Gastrocnemius medialis (tissue), 4 donors: ENCODE measurements at regions not wholly inside any gene's neighbourhood (a gene's known extent, or its start where the extent isn't known, plus 50 kb on each side); places are given as distances from the start of the nearest gene placed in this dataset.

Source experiments
- ATAC-seq, 2 donors: fragments of 150-250 bp; one replicate each; pipeline ENCODE4 v1.9.1; 2016
- DNase-seq, 2 donors: peaks; one replicate each; pipeline ENCODE4 v3.0.0-alpha.2; 2019
- H3K27ac ChIP-seq, 4 donors: fragments of 200-600 bp; sonication (generic); 1 replicate in 1 of 4; 2 replicates in 3 of 4; pipeline ENCODE4 v1.5.1; 2016 to 2018; ENCODE audit warnings: mild to moderate bottlenecking in 2 of 4, moderate library complexity in 1 of 4
- H3K27me3 ChIP-seq, 3 donors: fragments of 200-600 bp; sonication (generic) in 2 of 3; 1 replicate in 1 of 3; 2 replicates in 2 of 3; pipeline versions ENCODE4 v1.5.1 to v1.6.0; 2016 to 2019; ENCODE audit warnings: mild to moderate bottlenecking in 1 of 3, moderate library complexity in 1 of 3
- H3K36me3 ChIP-seq, 2 donors: fragments of 200-600 bp; sonication (generic) in 1 of 2; one replicate each; pipeline ENCODE4 v1.5.1; 2017 to 2018
- H3K4me1 ChIP-seq, 2 donors: fragments of 200-600 bp; sonication (generic) in 1 of 2; one replicate each; pipeline ENCODE4 v1.5.1; 2016 to 2017; ENCODE audit warnings: mild to moderate bottlenecking in 2 of 2
- H3K4me3 ChIP-seq, 4 donors: fragments of 200-600 bp; sonication (generic) in 3 of 4; 1 replicate in 1 of 4; 2 replicates in 3 of 4; pipeline ENCODE4 v1.5.1; 2016 to 2019; ENCODE audit warnings: mild to moderate bottlenecking in 2 of 4
- H3K9me3 ChIP-seq, 3 donors: fragments of 200-600 bp; sonication (generic) in 2 of 3; 1 replicate in 1 of 3; 2 replicates in 2 of 3; pipeline ENCODE4 v1.5.1; 2016 to 2019
- CTCF ChIP-seq, 5 experiments: fragments of 450-650 bp in 3 of 5; fragments of 200-600 bp in 2 of 5; sonication (generic) in 2 of 5; IDR thresholded peaks in 4 of 5; conservative IDR thresholded peaks in 1 of 5; 1 replicate in 4 of 5; 2 replicates in 1 of 5; pipeline ENCODE4 v1.5.1; 2016 to 2019; ENCODE audit warnings: antibody characterized with exemption in 5 of 5, mild to moderate bottlenecking in 3 of 5, moderate library complexity in 3 of 5
- POLR2A ChIP-seq, 2 donors: fragments of 450-650 bp; IDR thresholded peaks; one replicate each; pipeline ENCODE4 v1.6.1; 2017; ENCODE audit warnings: antibody characterized with exemption in 2 of 2, mild to moderate bottlenecking in 2 of 2, moderate library complexity in 2 of 2
- in situ Hi-C, 4 donors: fragments of 200-750 bp; cut with MboI; loops; one replicate each; pipeline versions ENCODE4 v1.15.0 to v1.8.0; 2017; ENCODE audit warnings: low sequenced_read_pairs in 4 of 4
- intact Hi-C: fragments of 100-400 bp; cut with DNase I; formaldehyde crosslinking; loops from one replicate; pipeline ENCODE4 v1.15.1; 2023; ENCODE audit warnings: low total_unique reads

DNA sequence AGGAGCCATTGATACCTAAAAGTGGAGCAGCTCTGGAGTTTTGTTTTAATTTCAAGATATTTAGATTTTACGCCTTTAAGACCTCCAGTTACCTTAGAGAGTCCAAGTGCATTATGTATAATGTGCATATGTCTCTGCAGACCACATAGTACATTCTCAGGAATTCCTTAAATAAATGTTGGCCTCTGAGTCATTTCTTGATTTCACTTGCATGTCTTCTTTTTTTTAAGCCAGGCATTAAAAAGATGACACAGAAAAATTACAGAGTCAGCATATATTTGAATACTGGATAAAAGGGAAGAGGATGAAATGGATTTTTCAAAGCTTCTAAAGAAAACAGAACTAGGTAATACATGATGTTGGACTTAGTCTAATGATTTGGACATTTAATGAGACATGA lies 125.2 kb downstream of the TMCO5A start:
- no peak overlapping the region for H3K4me3 ChIP-seq
- no peak for TF ChIP-seq POLR2A (IDR thresholded peaks at IDR 0.05)
- DNase-seq (no peak), ATAC-seq (no peak)
- intact Hi-C loops, result no loop called here
- H3K27ac ChIP-seq, result no peak overlapping the region
- H3K4me1 ChIP-seq, result no peaks in the 10 kb centered on the region
- H3K9me3 ChIP-seq, result no peaks in the 10 kb centered on the region
- H3K36me3 ChIP-seq, result no peaks in the 10 kb centered on the region
- peaks cover 0 to 3% (median 0%) of the 10 kb centered on the region in 3 donors for H3K27me3 ChIP-seq
- in situ Hi-C loops, result no loop called here

DNA sequence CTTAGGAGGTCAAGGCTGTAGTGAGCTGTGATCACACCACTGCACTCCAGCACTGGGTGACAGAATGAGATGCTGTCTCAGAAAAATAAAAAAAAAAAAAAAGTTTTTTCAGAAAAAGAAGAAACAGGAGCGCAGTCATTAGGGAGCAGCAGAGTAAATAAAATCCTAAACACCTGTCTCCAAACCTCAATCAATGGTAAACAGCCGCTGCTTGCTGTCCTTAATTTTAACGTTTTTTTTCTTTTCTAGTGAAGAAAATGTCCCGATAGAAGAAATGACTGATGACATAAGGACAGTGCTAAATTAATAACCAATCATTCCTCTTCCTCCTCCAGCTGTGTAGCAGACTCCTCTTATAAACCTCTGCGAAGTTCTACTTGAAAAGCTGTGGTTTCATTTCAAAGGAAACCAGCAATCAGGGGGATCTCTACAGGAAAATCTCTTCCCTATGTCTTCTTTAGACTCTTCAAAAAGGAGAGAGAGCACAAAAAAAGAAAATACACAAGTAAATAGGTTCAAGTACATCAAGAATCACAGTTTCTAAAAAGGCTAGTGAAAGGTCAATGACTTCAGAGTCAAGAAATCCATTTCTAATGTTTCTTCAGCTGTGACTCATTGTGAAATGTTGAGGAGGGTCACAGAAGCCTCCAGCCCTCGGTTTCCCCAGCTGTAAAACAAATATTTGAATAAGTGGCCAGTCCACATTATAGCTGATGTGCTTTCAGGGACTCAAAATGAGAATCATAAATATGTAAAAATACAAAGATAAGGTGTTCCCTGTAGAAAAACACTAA lies 127.6 kb downstream of the TMCO5A start:
- DNase-seq (no peak), ATAC-seq (no peak)
- TF ChIP-seq POLR2A (IDR thresholded peaks at IDR 0.05), result no peak
- TF ChIP-seq CTCF (IDR thresholded peaks at IDR 0.05 in 4 of 5, conservative IDR thresholded peaks at IDR 0.05 in 1 of 5), result no peak
- no peaks in the 10 kb centered on the region for H3K4me1 ChIP-seq
- in situ Hi-C loops, result no loop called here
- no peaks in the 10 kb centered on the region for H3K9me3 ChIP-seq
- intact Hi-C loops, result no loop called here
- no peak overlapping the region for H3K27ac ChIP-seq
- H3K27me3 ChIP-seq, result peaks cover 0 to 3% (median 0%) of the 10 kb centered on the region in 3 donors
- no peak overlapping the region for H3K4me3 ChIP-seq
- no peaks in the 10 kb centered on the region for H3K36me3 ChIP-seq

- H3K4me3 ChIP-seq, result no peak overlapping the region
- no peaks in the 10 kb centered on the region for H3K36me3 ChIP-seq
- in situ Hi-C loops, result no loop called here
- no peak overlapping the region for H3K27ac ChIP-seq
- intact Hi-C loops, result no loop called here
- no peaks in the 10 kb centered on the region for H3K4me1 ChIP-seq
- H3K27me3 ChIP-seq, result peaks cover 0 to 3% (median 0%) of the 10 kb centered on the region in 3 donors
- ATAC-seq (no peak), DNase-seq (no peak)
- TF ChIP-seq CTCF (IDR thresholded peaks at IDR 0.05 in 4 of 5, conservative IDR thresholded peaks at IDR 0.05 in 1 of 5), result no peak
- no peak for TF ChIP-seq POLR2A (IDR thresholded peaks at IDR 0.05)
- H3K9me3 ChIP-seq, result no peaks in the 10 kb centered on the region
Measured at GRCh38 chr15:38062696-38063095, 128.3 kb downstream of the TMCO5A start.

GRCh38 chr15:38065721-38066345 lies 131.4 kb downstream of the TMCO5A start:
- in situ Hi-C loops, result no loop called here
- peaks cover 5 to 13% of the 10 kb centered on the region in 2 donors for H3K4me1 ChIP-seq
- H3K36me3 ChIP-seq, result no peaks in the 10 kb centered on the region
- H3K27ac ChIP-seq, result no peak overlapping the region
- DNase-seq (no peak), ATAC-seq (no peak)
- TF ChIP-seq POLR2A (IDR thresholded peaks at IDR 0.05) (no peak), CTCF (IDR thresholded peaks at IDR 0.05 in 4 of 5, conservative IDR thresholded peaks at IDR 0.05 in 1 of 5) (no peak)
- no peak overlapping the region for H3K4me3 ChIP-seq
- peaks cover 0 to 4% (median 3%) of the 10 kb centered on the region in 3 donors for H3K27me3 ChIP-seq
- intact Hi-C loops, result no loop called here
- no peaks in the 10 kb centered on the region for H3K9me3 ChIP-seq

DNA sequence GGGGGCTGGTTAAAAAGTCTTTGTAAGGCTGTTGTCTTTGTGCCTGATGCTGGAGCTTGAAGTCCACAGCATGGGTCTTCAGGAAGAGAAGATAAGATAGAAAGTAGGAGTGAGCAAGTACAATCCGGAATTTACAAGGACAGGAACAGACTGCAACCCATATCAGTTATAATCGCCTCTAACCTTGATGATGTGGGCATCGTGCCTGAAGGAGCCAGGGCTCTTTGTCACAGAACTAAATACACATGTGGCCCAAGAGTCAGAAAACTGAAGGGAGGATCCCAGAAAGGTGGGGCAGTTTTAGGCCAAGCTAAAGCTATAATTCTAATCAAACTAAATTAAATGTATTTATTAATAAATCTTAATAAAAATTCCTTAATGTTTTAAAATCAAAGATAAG lies 132.2 kb downstream of the TMCO5A start:
- DNase-seq (no peak), ATAC-seq (no peak)
- Histone ChIP-seq H3K36me3 (no peaks in the 10 kb centered on the region), H3K4me1 (peaks cover 5 to 13% of the 10 kb centered on the region in 2 donors), H3K27ac (no peak overlapping the region), H3K9me3 (no peaks in the 10 kb centered on the region), H3K27me3 (peaks cover 0 to 4% (median 3%) of the 10 kb centered on the region in 3 donors), H3K4me3 (no peak overlapping the region)
- TF ChIP-seq CTCF (IDR thresholded peaks at IDR 0.05 in 4 of 5, conservative IDR thresholded peaks at IDR 0.05 in 1 of 5) (no peak), POLR2A (IDR thresholded peaks at IDR 0.05) (no peak)
- intact Hi-C loops (no loop called here), in situ Hi-C loops (no loop called here)
